PC-3 (cell line): ENCODE measurements at regions not wholly inside any gene's neighbourhood (a gene's known extent, or its start where the extent isn't known, plus 50 kb on each side); places are given as distances from the start of the nearest gene placed in this dataset.

Experiments used
- ATAC-seq: fragments of 200-7000 bp; cut with Tn5 transposase; 2 replicates; pipeline ENCODE4 v1.9.1; 2020; ENCODE audit warnings: mild to moderate bottlenecking, moderate library complexity
- BruUV-seq: library from RNA; stranded (reverse); fragments of 400-500 nt; replicated peaks from 2 replicates; lab custom pipeline; 2021; lab: Mats Ljungman, UMichigan
- CTCF ChIA-PET: fragments of 300-600 bp; sonication (Branson Sonifier 250); formaldehyde crosslinking; loops from one replicate; lab custom pipeline; 2022; ENCODE audit warnings: antibody characterized with exemption; lab: Charles Lee
- POLR2A ChIA-PET: fragments of 300-600 bp; sonication (Branson Sonifier 250); formaldehyde crosslinking; loops from one replicate; lab custom pipeline; 2022; ENCODE audit warnings: antibody characterized with exemption; ENCODE audit not compliant: unreplicated experiment; lab: Charles Lee
- DNase-seq: peaks from one replicate; pipeline ENCODE4 v3.0.0-alpha.2; 2015
- H2AFZ ChIP-seq: fragments of 300-600 bp; sonication (generic); 2 replicates; pipeline ENCODE4 v1.6.0; 2016; ENCODE audit warnings: antibody characterized with exemption, low read length
- H3F3A ChIP-seq: fragments of 300-600 bp; sonication (generic); one replicate; pipeline ENCODE4 v1.6.0; 2017; ENCODE audit warnings: antibody characterized with exemption, low read length, control low read depth, mild to moderate bottlenecking; ENCODE audit not compliant: unreplicated experiment
- H3K27ac ChIP-seq: fragments of 300-600 bp; sonication (generic); 2 replicates; pipeline ENCODE4 v1.5.1; 2016; ENCODE audit warnings: mild to moderate bottlenecking, low read length
- H3K27me3 ChIP-seq: fragments of 300-600 bp; sonication (generic); 2 replicates; pipeline ENCODE4 v1.6.1; 2016; ENCODE audit warnings: low read length, mixed read lengths
- H3K36me3 ChIP-seq: fragments of 300-600 bp; sonication (generic); 2 replicates; pipeline ENCODE4 v1.6.1; 2016; ENCODE audit warnings: low read depth, mixed run types, low read length, mixed read lengths
- H3K4me1 ChIP-seq: fragments of 300-600 bp; sonication (generic); 2 replicates; pipeline ENCODE4 v1.5.1; 2016; ENCODE audit warnings: low read length; ENCODE audit not compliant: insufficient read depth
- H3K4me2 ChIP-seq: fragments of 300-600 bp; sonication (generic); 2 replicates; pipeline ENCODE4 v1.6.0; 2016; ENCODE audit warnings: low read length
- H3K4me3 ChIP-seq: fragments of 300-600 bp; sonication (generic); 2 replicates; pipeline ENCODE4 v1.5.1; 2016; ENCODE audit warnings: mild to moderate bottlenecking, low read length, mixed read lengths
- H3K79me2 ChIP-seq: fragments of 300-600 bp; sonication (generic); 2 replicates; pipeline ENCODE4 v1.6.1; 2017; ENCODE audit warnings: low read length, mixed read lengths
- H3K9ac ChIP-seq: fragments of 300-600 bp; sonication (generic); 2 replicates; pipeline ENCODE4 v1.6.0; 2016; ENCODE audit warnings: mild to moderate bottlenecking, low read length
- H3K9me2 ChIP-seq: fragments of 300-600 bp; sonication (generic); replicated peaks from 2 replicates; pipeline ENCODE4 v1.6.1; 2016; ENCODE audit warnings: mixed run types, low read length, mixed read lengths
- H3K9me3 ChIP-seq: fragments of 300-600 bp; sonication (generic); 2 replicates; pipeline ENCODE4 v1.6.1; 2016; ENCODE audit warnings: low read length, mixed read lengths
- H4K20me1 ChIP-seq: fragments of 300-600 bp; sonication (generic); 2 replicates; pipeline ENCODE4 v1.6.1; 2016; ENCODE audit warnings: low read length, mixed read lengths
- EZH2 ChIP-seq: fragments of 300-600 bp; sonication (generic); IDR thresholded peaks from one replicate; pipeline ENCODE4 v1.6.1; 2017; ENCODE audit warnings: antibody characterized with exemption, mild to moderate bottlenecking, low read length; ENCODE audit not compliant: unreplicated experiment
- EZH2phosphoT487 ChIP-seq: fragments of 300-600 bp; sonication (generic); IDR thresholded peaks from 2 replicates; pipeline ENCODE4 v1.6.1; 2018; ENCODE audit warnings: mild to moderate bottlenecking, antibody characterized with exemption, low read length, borderline replicate concordance
- intact Hi-C: fragments of 100-400 bp; cut with micrococcal nuclease; formaldehyde crosslinking; loops from 2 replicates; pipeline ENCODE4 v1.9.0; 2023
- TF ChIP-seq, protein P1 (sequence below): fragments of 300-600 bp; sonication (generic); conservative IDR thresholded peaks from 2 replicates; pipeline ENCODE4 v1.5.1; 2017; ENCODE audit warnings: antibody characterized with exemption, low read depth, mild to moderate bottlenecking, low read length

DNA sequence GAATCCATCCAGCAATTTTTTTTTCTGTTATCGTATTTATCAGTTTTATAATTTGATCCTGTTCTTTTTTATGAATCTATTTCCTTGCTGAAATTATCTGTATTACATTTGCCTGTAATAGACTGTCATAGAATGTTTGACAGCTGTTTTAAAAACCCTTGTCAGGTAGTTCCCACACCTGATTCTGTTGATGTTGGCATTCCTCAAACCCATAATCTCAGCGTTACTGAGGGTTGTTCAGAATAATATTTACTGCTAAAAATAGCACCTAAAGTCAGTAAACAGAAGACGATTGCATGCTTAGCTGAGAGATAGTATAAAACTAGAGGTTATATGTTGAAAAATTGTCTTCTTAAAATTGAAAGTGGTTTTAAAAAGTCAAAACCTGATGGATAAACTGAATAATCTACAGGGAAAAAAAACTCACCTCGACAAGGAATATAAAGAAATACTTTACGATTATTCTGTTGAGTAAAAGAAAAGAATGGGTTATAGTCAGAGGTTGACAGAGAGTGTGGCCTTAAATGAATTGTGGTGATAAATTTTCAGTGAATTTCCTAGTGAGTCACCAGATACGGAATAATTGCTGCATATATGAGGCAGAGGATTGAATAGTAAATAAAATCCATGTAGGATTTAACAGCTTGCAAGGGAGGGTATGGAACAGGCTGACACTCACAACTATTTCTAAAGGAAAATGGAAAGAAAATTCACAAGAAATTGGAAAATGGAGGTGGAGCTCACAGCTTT is 824.1 kb upstream of the IGFBP3 start:
- peak overlapping the region; percentile 45 for H3K4me2 ChIP-seq
- intact Hi-C loops = no loop called here

DNA sequence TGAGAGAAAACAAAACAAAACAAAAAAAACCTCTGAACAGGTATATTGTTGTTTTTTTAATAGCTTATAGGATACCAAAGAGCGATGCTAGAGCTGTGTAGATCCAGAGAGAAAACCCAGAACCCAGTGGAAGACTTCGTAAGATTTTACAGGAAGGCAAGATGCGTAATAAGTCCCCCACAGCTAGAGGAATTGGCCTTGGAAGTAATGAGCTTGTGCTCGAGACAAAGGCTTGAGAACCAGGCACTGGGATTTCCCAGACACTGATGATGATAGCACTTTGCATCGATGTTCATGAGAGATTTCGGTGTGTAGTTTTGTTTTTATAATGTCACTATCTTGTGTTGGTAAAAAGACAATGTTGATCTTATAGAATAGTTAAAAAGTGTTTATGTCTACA is 821.5 kb upstream of the IGFBP3 start:
- H3K9ac ChIP-seq = no peak overlapping the region
- CTCF ChIA-PET = no interaction called here
- POLR2A ChIA-PET = no interaction called here

More for the DNA sequence above, 824.1 kb upstream of the IGFBP3 start:
- Histone ChIP-seq H3K79me2 (no peaks in the 10 kb centered on the region), H3F3A (no peaks in the 10 kb centered on the region), H3K36me3 (no peaks in the 10 kb centered on the region), H3K9me2 (no peaks in the 10 kb centered on the region), H3K27ac (no peak overlapping the region), H2AFZ (no peak overlapping the region), H3K4me3 (no peak overlapping the region), H3K9me3 (no peaks in the 10 kb centered on the region), H3K27me3 (no peaks in the 10 kb centered on the region), H3K4me1 (peaks cover 26% of the 10 kb centered on the region), H4K20me1 (no peaks in the 10 kb centered on the region), H3K9ac (no peak overlapping the region)
- BruUV-seq = no TSS peak
- ChIA-PET POLR2A (no interaction called here), CTCF (interaction anchor here (0.7 kb wide), 1 partner anchor 40 kb away, joined by 3 read pairs; no protein-coding TSS in a partner anchor)
- TF ChIP-seq EZH2phosphoT487 (no peak), EZH2 (no peak)
- TF ChIP-seq, protein P1, sequence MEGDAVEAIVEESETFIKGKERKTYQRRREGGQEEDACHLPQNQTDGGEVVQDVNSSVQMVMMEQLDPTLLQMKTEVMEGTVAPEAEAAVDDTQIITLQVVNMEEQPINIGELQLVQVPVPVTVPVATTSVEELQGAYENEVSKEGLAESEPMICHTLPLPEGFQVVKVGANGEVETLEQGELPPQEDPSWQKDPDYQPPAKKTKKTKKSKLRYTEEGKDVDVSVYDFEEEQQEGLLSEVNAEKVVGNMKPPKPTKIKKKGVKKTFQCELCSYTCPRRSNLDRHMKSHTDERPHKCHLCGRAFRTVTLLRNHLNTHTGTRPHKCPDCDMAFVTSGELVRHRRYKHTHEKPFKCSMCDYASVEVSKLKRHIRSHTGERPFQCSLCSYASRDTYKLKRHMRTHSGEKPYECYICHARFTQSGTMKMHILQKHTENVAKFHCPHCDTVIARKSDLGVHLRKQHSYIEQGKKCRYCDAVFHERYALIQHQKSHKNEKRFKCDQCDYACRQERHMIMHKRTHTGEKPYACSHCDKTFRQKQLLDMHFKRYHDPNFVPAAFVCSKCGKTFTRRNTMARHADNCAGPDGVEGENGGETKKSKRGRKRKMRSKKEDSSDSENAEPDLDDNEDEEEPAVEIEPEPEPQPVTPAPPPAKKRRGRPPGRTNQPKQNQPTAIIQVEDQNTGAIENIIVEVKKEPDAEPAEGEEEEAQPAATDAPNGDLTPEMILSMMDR = no peak
- ATAC-seq (peak; percentile 64), DNase-seq (peak; percentile 39)

More for the DNA sequence above, 821.5 kb upstream of the IGFBP3 start:
- Histone ChIP-seq H3K9me2 (no peaks in the 10 kb centered on the region), H3K4me2 (no peak overlapping the region), H3K4me3 (no peak overlapping the region), H2AFZ (no peak overlapping the region), H3K4me1 (peaks cover 23% of the 10 kb centered on the region), H3F3A (no peaks in the 10 kb centered on the region), H3K36me3 (no peaks in the 10 kb centered on the region), H3K9me3 (no peaks in the 10 kb centered on the region), H3K27me3 (no peaks in the 10 kb centered on the region), H3K27ac (no peak overlapping the region), H4K20me1 (no peaks in the 10 kb centered on the region), H3K79me2 (no peaks in the 10 kb centered on the region)
- no peak for DNase-seq
- no peak for ATAC-seq
- intact Hi-C loops = no loop called here
- TF ChIP-seq EZH2phosphoT487 = no peak
- TF ChIP-seq, protein P1 = no peak
- TF ChIP-seq EZH2 = no peak
- no TSS peak for BruUV-seq
